WTC11 (cell line): ENCODE measurements at regions not wholly inside any gene's neighbourhood (a gene's known extent, or its start where the extent isn't known, plus 50 kb on each side); places are given as distances from the start of the nearest gene placed in this dataset.

Experiments
- HMGA2 ChIP-seq: fragments of 250-450 bp; sonication (Bioruptor Pico); IDR thresholded peaks from 2 replicates; pipeline ENCODE4 v1.4.0; 2021; ENCODE audit warnings: mild to moderate bottlenecking, moderate library complexity
- MAX ChIP-seq: sonication (generic); formaldehyde crosslinking; IDR thresholded peaks from 2 replicates; pipeline ENCODE4 v1.8.0; 2022; ENCODE audit warnings: mild to moderate bottlenecking, missing genetic modification reagents
- PREB ChIP-seq: sonication (generic); formaldehyde crosslinking; IDR thresholded peaks from 2 replicates; pipeline ENCODE4 v1.8.1; 2022; ENCODE audit warnings: mild to moderate bottlenecking, missing genetic modification reagents, moderate library complexity, borderline replicate concordance
- ZNF219 ChIP-seq: sonication (generic); formaldehyde crosslinking; IDR thresholded peaks from 2 replicates; pipeline ENCODE4 v1.8.0; 2023; ENCODE audit warnings: missing genetic modification reagents, mild to moderate bottlenecking, borderline replicate concordance

- TF ChIP-seq HMGA2 (CRISPR knock-in tag) = no peak
- no peak for TF ChIP-seq ZNF219
- no peak for TF ChIP-seq PREB (CRISPR knock-in tag)
- TF ChIP-seq MAX (CRISPR knock-in tag) = no peak
Observed at GRCh38 chr7:114047889-114048288, 129.1 kb upstream of the PPP1R3A start.
